ENCODE measurements at regions not wholly inside any gene's neighbourhood (a gene's known extent, or its start where the extent isn't known, plus 50 kb on each side); places are given as distances from the start of the nearest gene placed in this dataset.

DNA sequence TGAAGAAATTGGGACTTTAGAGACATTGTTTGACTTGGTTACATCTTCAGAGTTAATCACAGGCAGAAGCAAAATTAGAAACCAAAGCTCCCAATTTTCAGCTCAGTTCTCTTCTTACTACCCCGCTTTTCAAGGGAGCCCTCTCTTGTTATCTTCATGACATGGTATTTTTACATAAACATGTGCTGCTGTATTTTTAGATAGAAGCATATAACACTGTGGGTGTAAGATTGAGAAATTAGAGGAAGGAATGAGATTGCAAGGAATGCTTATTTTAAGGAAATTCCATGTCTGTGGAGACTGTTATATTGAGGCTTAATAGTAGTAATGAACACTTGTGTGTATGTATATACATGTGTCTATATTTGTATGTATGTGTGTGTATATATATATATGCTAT is 401.6 kb downstream of the TMEM232 start:
- TF ChIP-seq CTCF (IDR thresholded peaks at IDR 0.05) (no peak), POLR2A (IDR thresholded peaks at IDR 0.05) (no peak)

All from adrenal gland (tissue), 5 donors.